Neural progenitor cell (in vitro differentiated cells): ENCODE measurements at regions not wholly inside any gene's neighbourhood (a gene's known extent, or its start where the extent isn't known, plus 50 kb on each side); places are given as distances from the start of the nearest gene placed in this dataset.
A peak's percentile ranks its signal among the peaks of the same experiment; 100 is the strongest.

ENCODE experiments used
- DNase-seq: peaks from one replicate; pipeline ENCODE4 v3.0.0-alpha.2; 2016; ENCODE audit warnings: low spot score
- H2AFZ ChIP-seq: fragments of 200-600 bp; sonication (generic); replicated peaks from 2 replicates; pipeline ENCODE4 v1.6.1; 2016; ENCODE audit warnings: antibody characterized with exemption
- H3F3A ChIP-seq: fragments of 200-600 bp; sonication (generic); 2 replicates; pipeline ENCODE4 v1.6.1; 2016; ENCODE audit warnings: antibody characterized with exemption, low read depth
- H3K27ac ChIP-seq: fragments of 200-600 bp; sonication (generic); 2 replicates; pipeline ENCODE4 v1.5.1; 2016; ENCODE audit warnings: mild to moderate bottlenecking
- H3K27me3 ChIP-seq: fragments of 200-600 bp; sonication (generic); 2 replicates; pipeline ENCODE4 v1.6.1; 2016; ENCODE audit warnings: mild to moderate bottlenecking, moderate library complexity
- H3K36me3 ChIP-seq: fragments of 200-600 bp; sonication (generic); 2 replicates; pipeline ENCODE4 v1.5.1; 2016
- H3K4me1 ChIP-seq: fragments of 200-600 bp; sonication (generic); 2 replicates; pipeline ENCODE4 v1.6.1; 2016; ENCODE audit warnings: mixed run types
- H3K4me2 ChIP-seq: fragments of 200-600 bp; sonication (generic); 2 replicates; pipeline ENCODE4 v1.6.1; 2016
- H3K4me3 ChIP-seq: fragments of 200-600 bp; sonication (generic); 2 replicates; pipeline ENCODE4 v1.5.1; 2016
- H3K79me2 ChIP-seq: fragments of 200-600 bp; sonication (generic); 2 replicates; pipeline ENCODE4 v1.6.1; 2016; ENCODE audit warnings: low read depth
- H3K9ac ChIP-seq: fragments of 200-600 bp; sonication (generic); 2 replicates; pipeline ENCODE4 v1.6.1; 2016
- H3K9me3 ChIP-seq: fragments of 200-600 bp; sonication (generic); 2 replicates; pipeline ENCODE4 v1.5.1; 2016; ENCODE audit warnings: low read depth
- H4K20me1 ChIP-seq: fragments of 200-600 bp; sonication (generic); 2 replicates; pipeline ENCODE4 v1.6.1; 2016; ENCODE audit warnings: low read depth
- H3K27ac Mint-ChIP-seq: 3 replicates; pipeline ENCODE4 v1.8.0; 2021; ENCODE audit warnings: mixed read lengths
- H3K27me3 Mint-ChIP-seq: 2 replicates; pipeline ENCODE4 v1.8.0; 2022; ENCODE audit warnings: low read depth, mild to moderate bottlenecking, inconsistent platforms, moderate library complexity, mixed read lengths; ENCODE audit not compliant: insufficient read depth
- H3K36me3 Mint-ChIP-seq: 3 replicates; pipeline ENCODE4 v1.8.0; 2021; ENCODE audit warnings: mixed read lengths
- H3K4me1 Mint-ChIP-seq: 3 replicates; pipeline ENCODE4 v1.8.0; 2021; ENCODE audit warnings: mixed read lengths
- H3K4me3 Mint-ChIP-seq: 3 replicates; pipeline ENCODE4 v1.8.0; 2021; ENCODE audit warnings: mild to moderate bottlenecking, moderate library complexity, mixed read lengths
- H3K9me3 Mint-ChIP-seq: 3 replicates; pipeline ENCODE4 v1.8.0; 2020; ENCODE audit warnings: mixed read lengths
- CTCF ChIP-seq: fragments of 200-600 bp; sonication (generic); IDR thresholded peaks from 2 replicates; pipeline ENCODE4 v1.5.1; 2017; ENCODE audit warnings: antibody characterized with exemption, mild to moderate bottlenecking
- EZH2 ChIP-seq: fragments of 200-600 bp; sonication (generic); IDR thresholded peaks from 2 replicates; pipeline ENCODE4 v1.6.1; 2017; ENCODE audit warnings: antibody characterized with exemption, mild to moderate bottlenecking, moderate library complexity
- EZH2phosphoT487 ChIP-seq: fragments of 200-600 bp; sonication (generic); IDR thresholded peaks from 2 replicates; pipeline ENCODE4 v1.6.1; 2017; ENCODE audit warnings: antibody characterized with exemption

GRCh38 chr21:35227786-35228185 lies 178.7 kb upstream of the RUNX1 start:
- H3K27ac ChIP-seq, result no peak overlapping the region
- H3K4me1 Mint-ChIP-seq, result peaks cover 31% of the 10 kb centered on the region
- TF ChIP-seq EZH2 (no peak), EZH2phosphoT487 (no peak), CTCF (no peak)
- H3K9me3 Mint-ChIP-seq, result no peaks in the 10 kb centered on the region
- no peak overlapping the region for H3K4me3 ChIP-seq
- no peaks in the 10 kb centered on the region for H3K9me3 ChIP-seq
- no peak overlapping the region for H2AFZ ChIP-seq
- no peak overlapping the region for H3K4me3 Mint-ChIP-seq
- H3K27ac Mint-ChIP-seq, result no peak overlapping the region
- H3K27me3 Mint-ChIP-seq, result peaks cover 22% of the 10 kb centered on the region
- no peaks in the 10 kb centered on the region for H3K27me3 ChIP-seq
- no peak overlapping the region for H3K4me2 ChIP-seq
- no peaks in the 10 kb centered on the region for H3F3A ChIP-seq
- DNase-seq, result no peak
- H3K9ac ChIP-seq, result no peak overlapping the region
- H3K79me2 ChIP-seq, result no peaks in the 10 kb centered on the region
- peaks cover 22% of the 10 kb centered on the region for H3K4me1 ChIP-seq
- H3K36me3 Mint-ChIP-seq, result no peaks in the 10 kb centered on the region
- H4K20me1 ChIP-seq, result no peaks in the 10 kb centered on the region
- H3K36me3 ChIP-seq, result no peaks in the 10 kb centered on the region

DNA sequence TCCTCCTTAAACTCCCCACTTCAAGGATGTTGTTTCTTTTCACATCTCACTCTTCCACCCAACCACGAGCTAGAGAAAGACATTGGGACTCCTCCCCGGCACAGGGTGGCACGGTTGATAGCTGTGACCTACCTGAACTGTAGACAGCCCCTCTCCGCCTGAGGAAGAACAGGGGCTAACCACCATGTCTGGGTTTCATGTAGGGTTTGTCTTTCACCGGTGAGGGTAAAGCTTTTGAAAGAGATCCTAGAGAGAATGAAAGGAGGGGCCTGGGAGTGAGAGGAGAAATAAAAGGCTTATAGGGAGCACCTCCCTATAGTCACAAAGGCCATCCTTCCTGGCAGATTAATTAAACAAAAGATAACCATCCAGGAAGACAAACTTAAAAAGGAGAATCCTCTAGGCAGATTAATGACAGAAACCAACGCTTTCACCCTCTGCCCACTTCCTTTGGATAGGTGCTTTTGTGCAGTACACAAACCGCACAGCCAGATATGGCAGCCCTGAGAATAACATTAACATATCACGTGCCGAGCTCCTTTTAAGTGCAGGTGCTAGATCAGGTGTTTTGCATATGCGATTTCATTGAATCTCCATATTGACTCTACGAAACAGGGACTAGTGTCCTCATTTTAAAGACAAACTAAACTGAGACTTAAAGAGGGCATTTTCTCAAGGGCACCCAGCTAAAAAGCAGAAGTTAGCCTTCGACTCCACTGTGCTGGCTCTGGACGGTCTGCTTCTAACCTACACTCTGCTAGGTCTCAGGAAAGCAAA lies 178.1 kb upstream of the RUNX1 start:
- no peak overlapping the region for H3K4me3 ChIP-seq
- Mint-ChIP-seq H3K9me3 (no peaks in the 10 kb centered on the region), H3K27me3 (peaks cover 18% of the 10 kb centered on the region), H3K4me1 (peaks cover 24% of the 10 kb centered on the region), H3K4me3 (peak overlapping the region; percentile 26), H3K27ac (no peak overlapping the region), H3K36me3 (no peaks in the 10 kb centered on the region)
- H2AFZ ChIP-seq, result no peak overlapping the region
- no peak for TF ChIP-seq CTCF
- TF ChIP-seq EZH2, result no peak
- no peaks in the 10 kb centered on the region for H3K27me3 ChIP-seq
- H3K9me3 ChIP-seq, result no peaks in the 10 kb centered on the region
- H3K79me2 ChIP-seq, result no peaks in the 10 kb centered on the region
- H3F3A ChIP-seq, result no peaks in the 10 kb centered on the region
- H3K9ac ChIP-seq, result no peak overlapping the region
- no peaks in the 10 kb centered on the region for H4K20me1 ChIP-seq
- H3K36me3 ChIP-seq, result no peaks in the 10 kb centered on the region
- peaks cover 22% of the 10 kb centered on the region for H3K4me1 ChIP-seq
- no peak overlapping the region for H3K27ac ChIP-seq
- no peak for DNase-seq
- H3K4me2 ChIP-seq, result no peak overlapping the region

DNA sequence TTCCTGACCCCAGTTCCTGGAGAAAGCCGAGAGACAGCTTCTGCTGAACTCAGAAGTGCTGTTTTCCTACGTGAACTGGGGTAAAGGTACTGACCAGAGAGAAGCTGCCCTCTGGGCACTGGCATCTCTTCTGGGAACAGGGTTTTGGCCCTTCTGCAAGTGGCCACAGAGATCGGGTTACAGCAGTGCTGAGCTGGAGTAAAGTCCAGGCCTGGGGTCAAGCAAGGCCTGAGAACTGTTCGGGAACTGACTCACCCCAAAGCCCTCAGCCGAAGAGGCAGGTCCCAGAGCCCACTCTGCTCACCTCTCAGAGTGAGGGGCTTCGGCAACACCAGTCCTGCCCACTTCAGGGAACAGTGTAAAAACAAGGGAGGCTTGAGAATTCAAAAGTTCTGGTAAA lies 177.2 kb upstream of the RUNX1 start:
- no peak overlapping the region for H3K4me3 ChIP-seq
- no peak overlapping the region for H3K27ac ChIP-seq
- peaks cover 18% of the 10 kb centered on the region for H3K27me3 Mint-ChIP-seq
- no peak overlapping the region for H3K4me3 Mint-ChIP-seq
- no peaks in the 10 kb centered on the region for H3K79me2 ChIP-seq
- H3K9ac ChIP-seq, result no peak overlapping the region
- H2AFZ ChIP-seq, result peak overlapping the region; percentile 17
- DNase-seq, result peak; percentile 38
- no peaks in the 10 kb centered on the region for H3K9me3 ChIP-seq
- H3K4me1 ChIP-seq, result peaks cover 22% of the 10 kb centered on the region
- H3K4me1 Mint-ChIP-seq, result peaks cover 23% of the 10 kb centered on the region
- H3K4me2 ChIP-seq, result no peak overlapping the region
- no peak overlapping the region for H3K27ac Mint-ChIP-seq
- H3K36me3 ChIP-seq, result no peaks in the 10 kb centered on the region
- no peaks in the 10 kb centered on the region for H3K27me3 ChIP-seq
- no peaks in the 10 kb centered on the region for H3K36me3 Mint-ChIP-seq
- H3F3A ChIP-seq, result no peaks in the 10 kb centered on the region
- no peaks in the 10 kb centered on the region for H4K20me1 ChIP-seq
- TF ChIP-seq EZH2, result no peak
- no peaks in the 10 kb centered on the region for H3K9me3 Mint-ChIP-seq

DNA sequence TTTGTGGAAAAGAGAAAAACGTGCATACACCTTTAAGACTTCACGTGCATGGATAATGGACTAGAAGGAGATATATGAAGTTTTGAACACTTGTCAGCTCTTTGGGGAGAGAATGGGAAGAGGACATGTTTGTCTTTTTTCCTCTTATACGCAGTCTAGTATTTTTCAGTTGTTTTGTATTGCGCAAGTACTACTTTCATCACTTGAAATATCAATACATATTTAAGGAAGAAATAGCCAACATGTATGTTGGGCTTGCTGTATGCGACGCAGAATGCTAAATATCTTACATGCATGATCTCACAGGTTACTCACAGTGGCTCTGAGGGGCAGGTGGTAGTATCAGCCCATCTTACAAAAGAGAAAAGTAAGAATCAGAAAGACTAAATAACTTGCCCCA lies 176.5 kb upstream of the RUNX1 start:
- H3K27me3 ChIP-seq, result no peaks in the 10 kb centered on the region
- H3K4me3 Mint-ChIP-seq, result no peak overlapping the region

More for the DNA sequence above, 176.5 kb upstream of the RUNX1 start:
- Histone ChIP-seq H3K27ac (no peak overlapping the region), H2AFZ (no peak overlapping the region), H3K36me3 (no peaks in the 10 kb centered on the region), H3K4me3 (no peak overlapping the region), H4K20me1 (no peaks in the 10 kb centered on the region), H3K79me2 (no peaks in the 10 kb centered on the region), H3F3A (no peaks in the 10 kb centered on the region), H3K4me1 (peaks cover 22% of the 10 kb centered on the region), H3K9me3 (no peaks in the 10 kb centered on the region), H3K9ac (no peak overlapping the region), H3K4me2 (no peak overlapping the region)
- no peak for DNase-seq
- H3K27me3 Mint-ChIP-seq, result peaks cover 18% of the 10 kb centered on the region
- H3K36me3 Mint-ChIP-seq, result no peaks in the 10 kb centered on the region
- peaks cover 23% of the 10 kb centered on the region for H3K4me1 Mint-ChIP-seq
- no peak overlapping the region for H3K27ac Mint-ChIP-seq
- TF ChIP-seq EZH2, result no peak
- TF ChIP-seq EZH2phosphoT487, result no peak
- no peaks in the 10 kb centered on the region for H3K9me3 Mint-ChIP-seq
